HG03521 (cell line): ENCODE measurements at regions not wholly inside any gene's neighbourhood (a gene's known extent, or its start where the extent isn't known, plus 50 kb on each side); places are given as distances from the start of the nearest gene placed in this dataset.
"Not testable (repeated sequence)": the region's sequence is repeated elsewhere in the genome, so short reads cannot be mapped to it uniquely, and the experiment has no call there.

ENCODE experiments used
- ATAC-seq: cut with Tn5 transposase; IDR thresholded peaks from one replicate; pipeline ENCODE4 v1.9.1; 2021; ENCODE audit warnings: mild to moderate bottlenecking, moderate library complexity; ENCODE audit not compliant: unreplicated experiment

- ATAC-seq = no peak
These were observed 1303.4 kb downstream of the TECRL start for GRCh38 chr4:63105839-63106238.

GRCh38 chr4:63090641-63091040 lies 1318.6 kb downstream of the TECRL start:
- ATAC-seq = no peak

GRCh38 chr4:63085091-63085490 lies 1324.2 kb downstream of the TECRL start:
- no peak for ATAC-seq

- ATAC-seq = no peak
These were observed 1328.3 kb downstream of the TECRL start for GRCh38 chr4:63080934-63081333.

GRCh38 chr4:63063760-63064159 lies 1345.5 kb downstream of the TECRL start:
- ATAC-seq = no peak

- ATAC-seq = not testable (repeated sequence)
These were observed 1346.4 kb downstream of the TECRL start for GRCh38 chr4:63062891-63063290.

GRCh38 chr4:63049726-63050125 lies 1359.5 kb downstream of the TECRL start:
- no peak for ATAC-seq

GRCh38 chr4:63049278-63049677 lies 1360.0 kb downstream of the TECRL start:
- ATAC-seq = no peak

- ATAC-seq = no peak
These were observed 1372.9 kb downstream of the TECRL start for GRCh38 chr4:63036159-63036866.

GRCh38 chr4:63029380-63029779 lies 1379.9 kb downstream of the TECRL start:
- no peak for ATAC-seq

- no peak for ATAC-seq
These were observed 1388.6 kb downstream of the TECRL start for GRCh38 chr4:63020661-63021060.

GRCh38 chr4:63017300-63017699 lies 1392.0 kb downstream of the TECRL start:
- no peak for ATAC-seq

GRCh38 chr4:62970846-62971245 lies 1438.4 kb downstream of the TECRL start:
- no peak for ATAC-seq

GRCh38 chr4:62960415-62960814 lies 1448.8 kb downstream of the TECRL start:
- ATAC-seq = no peak

GRCh38 chr4:62953752-62954151 lies 1455.5 kb downstream of the TECRL start:
- ATAC-seq = no peak

- ATAC-seq = no peak
These were observed 1456.9 kb downstream of the TECRL start for GRCh38 chr4:62952366-62952765.

- no peak for ATAC-seq
These were observed 1461.1 kb downstream of the TECRL start for GRCh38 chr4:62948108-62948507.

GRCh38 chr4:62940229-62940628 lies 1469.0 kb downstream of the TECRL start:
- no peak for ATAC-seq

GRCh38 chr4:62930884-62931283 lies 1478.4 kb downstream of the TECRL start:
- ATAC-seq = no peak

GRCh38 chr4:62928483-62928882 lies 1480.8 kb downstream of the TECRL start:
- ATAC-seq = no peak

- ATAC-seq = no peak
These were observed 1481.7 kb downstream of the TECRL start for GRCh38 chr4:62927574-62927973.

GRCh38 chr4:62923783-62924182 lies 1485.5 kb downstream of the TECRL start:
- no peak for ATAC-seq

GRCh38 chr4:62917649-62918048 lies 1491.6 kb downstream of the TECRL start:
- ATAC-seq = no peak
